AG04449 (cell line): ENCODE measurements at regions not wholly inside any gene's neighbourhood (a gene's known extent, or its start where the extent isn't known, plus 50 kb on each side); places are given as distances from the start of the nearest gene placed in this dataset.

Source experiments
- CTCF ChIA-PET: fragments of 350-600 bp; formaldehyde crosslinking; extraction: SDS; loops from one replicate; lab custom pipeline; 2021; ENCODE audit warnings: antibody characterized with exemption; lab: Yijun Ruan, JAX
- POLR2A ChIA-PET: fragments of 400-600, 350-600 bp; formaldehyde crosslinking; extraction: SDS; loops from one replicate; lab custom pipeline; 2020; ENCODE audit warnings: antibody characterized with exemption, inconsistent platforms; lab: Yijun Ruan, JAX
- DNase-seq: peaks from one replicate; pipeline ENCODE4 v3.0.0-alpha.2; 2010; ENCODE audit warnings: low read depth, low spot score
- H3K4me3 ChIP-seq: 2 replicates; pipeline ENCODE4 v1.5.1; 2011; ENCODE audit warnings: low read depth, mild to moderate bottlenecking, control low read depth, low read length
- TF ChIP-seq, protein P1 (sequence below): IDR thresholded peaks from one replicate; pipeline ENCODE4 v1.5.1; 2011; ENCODE audit warnings: mild to moderate bottlenecking, moderate library complexity, low read length, control low read depth, inconsistent platforms; ENCODE audit not compliant: insufficient read depth; ENCODE audit errors: missing control alignments

- ChIA-PET CTCF (interaction anchor here (0.8 kb wide), 1 partner anchor 12 kb away, joined by 3 read pairs; no protein-coding TSS in a partner anchor), POLR2A (no interaction called here)
- no peak overlapping the region for H3K4me3 ChIP-seq
- TF ChIP-seq, protein P1, sequence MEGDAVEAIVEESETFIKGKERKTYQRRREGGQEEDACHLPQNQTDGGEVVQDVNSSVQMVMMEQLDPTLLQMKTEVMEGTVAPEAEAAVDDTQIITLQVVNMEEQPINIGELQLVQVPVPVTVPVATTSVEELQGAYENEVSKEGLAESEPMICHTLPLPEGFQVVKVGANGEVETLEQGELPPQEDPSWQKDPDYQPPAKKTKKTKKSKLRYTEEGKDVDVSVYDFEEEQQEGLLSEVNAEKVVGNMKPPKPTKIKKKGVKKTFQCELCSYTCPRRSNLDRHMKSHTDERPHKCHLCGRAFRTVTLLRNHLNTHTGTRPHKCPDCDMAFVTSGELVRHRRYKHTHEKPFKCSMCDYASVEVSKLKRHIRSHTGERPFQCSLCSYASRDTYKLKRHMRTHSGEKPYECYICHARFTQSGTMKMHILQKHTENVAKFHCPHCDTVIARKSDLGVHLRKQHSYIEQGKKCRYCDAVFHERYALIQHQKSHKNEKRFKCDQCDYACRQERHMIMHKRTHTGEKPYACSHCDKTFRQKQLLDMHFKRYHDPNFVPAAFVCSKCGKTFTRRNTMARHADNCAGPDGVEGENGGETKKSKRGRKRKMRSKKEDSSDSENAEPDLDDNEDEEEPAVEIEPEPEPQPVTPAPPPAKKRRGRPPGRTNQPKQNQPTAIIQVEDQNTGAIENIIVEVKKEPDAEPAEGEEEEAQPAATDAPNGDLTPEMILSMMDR, result no peak
- no peak for DNase-seq
These were observed 337.9 kb upstream of the PKDCC start for GRCh38 chr2:41709702-41710599.

DNA sequence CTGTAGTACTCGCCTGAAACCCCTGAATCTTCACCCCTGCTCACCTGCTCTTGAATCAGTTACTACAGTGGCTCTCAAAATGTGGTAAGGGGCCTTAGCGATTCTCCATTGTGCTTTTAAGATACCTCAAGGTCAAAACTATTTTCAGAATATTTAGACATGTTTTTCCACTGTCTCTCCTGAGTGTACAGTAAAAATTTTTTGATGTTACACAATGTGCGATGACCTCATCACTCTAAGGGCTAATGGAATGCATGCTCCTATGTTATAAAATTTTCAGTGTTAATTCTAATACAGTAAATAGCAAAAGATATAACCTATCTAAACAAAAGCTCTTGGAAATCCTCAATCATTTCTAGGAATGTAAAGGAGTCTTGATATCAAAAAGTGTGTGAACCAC, 336.9 kb upstream of the PKDCC start:
- no peak overlapping the region for H3K4me3 ChIP-seq
- ChIA-PET CTCF (no interaction called here), POLR2A (no interaction called here)
- TF ChIP-seq, protein P1, result no peak
- no peak for DNase-seq

DNA sequence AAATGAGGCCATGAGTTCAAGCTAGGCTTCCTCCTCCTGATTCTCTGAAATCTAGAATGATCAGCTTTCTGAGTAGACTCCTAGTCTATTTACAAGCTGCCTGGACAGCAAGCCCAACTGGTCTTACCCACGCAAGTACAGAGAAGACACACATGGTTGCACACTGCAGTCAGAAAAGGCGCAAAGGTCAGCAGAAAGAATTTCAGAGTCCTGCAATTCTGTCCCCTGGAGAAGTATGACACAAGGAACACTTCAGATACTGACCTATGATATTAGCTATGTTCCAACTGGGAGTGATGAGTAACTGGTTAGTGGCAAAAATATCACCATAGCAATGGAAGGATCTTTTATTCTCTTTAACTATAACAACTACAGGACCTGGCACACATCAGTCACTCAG, 336.1 kb upstream of the PKDCC start:
- no peak for DNase-seq
- no peak overlapping the region for H3K4me3 ChIP-seq
- TF ChIP-seq, protein P1, result no peak
- POLR2A ChIA-PET, result no interaction called here
- CTCF ChIA-PET, result no interaction called here

- DNase-seq, result no peak
- H3K4me3 ChIP-seq, result no peak overlapping the region
- POLR2A ChIA-PET, result no interaction called here
- CTCF ChIA-PET, result interaction anchor here (4.3 kb wide), 1 partner anchor 18 kb away, joined by 16 read pairs; no protein-coding TSS in a partner anchor
- TF ChIP-seq, protein P1, result no peak
These were observed 331.3 kb upstream of the PKDCC start for GRCh38 chr2:41716497-41716896.

- DNase-seq, result no peak
- POLR2A ChIA-PET, result no interaction called here
- TF ChIP-seq, protein P1, result no peak
- H3K4me3 ChIP-seq, result no peak overlapping the region
- CTCF ChIA-PET, result interaction anchor here (1.3 kb wide), 1 partner anchor 19 kb away, joined by 3 read pairs; no protein-coding TSS in a partner anchor
These were observed 330.0 kb upstream of the PKDCC start for GRCh38 chr2:41717839-41718238.

- CTCF ChIA-PET, result interaction anchor here (1.3 kb wide), 1 partner anchor 20 kb away, joined by 3 read pairs; no protein-coding TSS in a partner anchor
- TF ChIP-seq, protein P1, result no peak
- DNase-seq, result no peak
- POLR2A ChIA-PET, result no interaction called here
- H3K4me3 ChIP-seq, result no peak overlapping the region
These were observed 329.1 kb upstream of the PKDCC start for GRCh38 chr2:41718705-41719104.
